T-helper 2 cell (primary cell): ENCODE measurements at regions not wholly inside any gene's neighbourhood (a gene's known extent, or its start where the extent isn't known, plus 50 kb on each side); places are given as distances from the start of the nearest gene placed in this dataset.

ENCODE experiments used
- DNase-seq, 5 experiments: peaks; one replicate each; pipeline versions ENCODE4 v3.0.0 to v3.0.0-alpha.2; 2012 to 2022

DNA sequence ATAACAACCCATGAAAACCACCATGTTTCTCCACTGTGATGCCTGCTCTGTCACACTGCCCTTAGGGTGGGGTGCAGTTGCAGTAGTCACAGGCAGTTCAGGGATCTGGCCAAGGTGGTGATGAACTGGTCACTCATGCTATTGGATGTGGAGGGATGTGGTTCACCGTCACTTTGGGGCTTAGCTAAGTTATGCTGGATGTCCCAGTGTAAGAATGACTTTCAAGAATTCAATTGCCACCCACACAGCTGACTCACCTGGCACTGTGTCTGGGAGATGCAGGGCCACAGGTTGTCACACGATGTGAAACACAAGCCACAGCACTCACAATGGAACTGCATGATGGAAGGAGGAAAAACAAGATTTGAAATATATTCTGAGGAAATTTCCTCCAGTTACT, 146.1 kb upstream of the CTNNB1 start:
- no peak for DNase-seq

DNA sequence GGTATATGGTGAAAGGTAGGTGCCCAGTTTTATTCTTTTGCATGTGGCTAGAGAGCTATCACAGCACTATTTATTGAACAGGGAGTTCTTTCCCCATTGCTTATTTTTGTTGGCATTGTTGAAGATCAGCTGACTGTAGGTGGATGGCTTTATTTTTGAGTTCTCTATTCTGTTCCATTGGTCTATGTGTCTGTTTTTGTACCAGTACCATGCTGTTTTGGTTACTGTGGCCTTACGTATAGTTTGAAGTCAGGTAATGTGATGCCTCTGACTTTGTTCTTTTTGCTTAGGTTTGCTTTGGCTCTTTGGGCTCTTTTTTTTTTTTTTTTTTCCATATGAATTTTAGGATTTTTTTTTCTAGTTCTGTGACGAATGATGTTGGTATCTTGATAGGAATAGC, 139.2 kb upstream of the CTNNB1 start:
- DNase-seq: no peak

DNA sequence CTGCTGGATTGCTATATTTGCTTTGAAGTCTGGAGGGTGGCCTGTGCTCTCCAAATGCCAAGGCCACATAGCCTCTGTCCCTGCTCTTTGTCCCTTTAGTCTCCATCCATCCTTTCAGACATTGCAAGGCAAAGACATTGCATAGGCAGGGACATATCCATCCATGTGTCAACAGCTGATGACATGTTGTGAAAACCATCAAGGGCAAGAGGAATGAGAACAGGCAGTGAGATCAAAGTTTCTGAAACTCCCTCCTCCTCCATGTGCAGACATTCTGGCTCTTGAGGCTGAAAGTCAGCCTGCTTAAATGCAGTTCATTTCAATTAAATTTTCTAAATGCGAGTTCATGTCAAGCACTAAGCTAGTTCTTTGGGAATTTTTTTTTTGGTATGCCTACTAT, 135.2 kb upstream of the CTNNB1 start:
- no peak for DNase-seq

DNA sequence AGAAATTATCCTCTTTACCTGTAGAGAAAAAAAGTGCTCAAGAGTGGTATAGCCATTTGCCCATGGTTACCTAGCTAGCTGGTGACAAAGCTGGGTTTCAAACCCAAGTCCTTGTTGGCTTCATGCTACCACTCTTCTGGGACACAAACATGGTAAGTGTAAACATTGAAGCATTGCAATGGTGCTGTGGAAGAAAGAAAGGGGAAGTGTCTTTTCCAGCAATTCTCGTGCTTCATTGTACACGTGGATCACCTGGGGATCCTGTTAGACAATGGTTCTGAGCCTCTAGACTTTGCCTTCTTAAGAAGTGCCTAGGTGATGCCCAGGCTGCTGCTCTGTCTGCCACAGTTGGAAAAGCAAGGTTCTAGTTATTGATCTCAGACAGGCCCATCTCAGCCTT, 134.8 kb upstream of the CTNNB1 start:
- no peak for DNase-seq

DNA sequence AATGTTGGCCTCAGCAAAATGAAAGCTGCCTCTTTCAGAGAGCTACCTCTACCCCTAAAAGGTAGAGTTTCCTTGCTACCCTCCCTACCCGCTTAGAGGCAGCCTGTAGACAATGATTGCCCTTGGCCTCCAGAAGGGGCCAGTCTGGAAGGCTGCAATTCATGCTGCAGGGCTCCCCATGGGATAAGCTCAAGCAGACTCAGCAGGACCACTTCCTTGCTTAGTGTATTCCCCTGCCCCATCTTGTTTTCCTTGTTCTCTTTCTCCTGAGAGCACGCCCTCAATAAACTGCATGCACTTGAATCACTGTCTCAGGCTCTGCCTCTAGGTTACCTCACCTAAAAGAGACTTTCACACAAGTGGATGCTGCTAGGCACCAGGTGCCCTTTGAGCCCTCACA, 134.0 kb upstream of the CTNNB1 start:
- DNase-seq: no peak

DNA sequence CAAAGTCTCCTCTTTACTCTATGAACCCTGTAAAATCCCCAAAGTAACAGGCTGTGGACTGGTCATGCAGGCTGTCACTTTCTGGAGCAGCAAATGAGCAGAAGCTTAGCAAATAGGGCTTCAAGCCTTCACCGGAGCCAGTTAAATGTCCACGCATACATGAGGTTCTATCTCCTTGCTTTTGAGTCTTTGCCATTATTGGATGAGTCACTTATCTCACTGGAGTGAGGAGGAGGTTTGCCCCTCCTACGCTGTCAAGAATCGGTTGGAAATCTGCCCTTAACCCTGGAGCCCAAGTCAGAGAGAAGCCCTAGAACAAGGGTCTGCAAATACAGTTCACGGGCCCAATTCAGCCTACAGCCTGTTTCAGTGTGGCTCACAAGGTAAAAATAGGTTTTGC, 126.1 kb upstream of the CTNNB1 start:
- no peak for DNase-seq

DNA sequence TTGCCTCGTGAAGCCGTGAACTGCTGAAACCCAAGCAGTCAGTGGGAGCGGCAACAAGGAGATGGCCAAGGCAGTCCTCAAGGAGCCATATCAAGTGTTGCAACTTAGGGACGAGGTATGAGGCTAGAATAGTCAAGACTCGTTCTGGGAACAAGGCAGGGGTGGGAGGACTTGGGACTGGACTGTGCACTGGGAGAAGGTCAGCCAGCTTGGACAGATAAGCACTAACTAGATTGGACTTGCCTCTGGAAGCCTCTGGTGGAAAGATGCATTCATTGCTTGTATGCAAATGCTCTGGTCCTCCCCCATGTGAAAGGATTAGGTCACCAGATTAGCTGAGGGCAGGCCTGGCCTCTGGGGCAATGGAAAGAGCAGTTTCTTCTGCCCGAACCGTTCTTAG, 123.3 kb upstream of the CTNNB1 start:
- DNase-seq: no peak

DNA sequence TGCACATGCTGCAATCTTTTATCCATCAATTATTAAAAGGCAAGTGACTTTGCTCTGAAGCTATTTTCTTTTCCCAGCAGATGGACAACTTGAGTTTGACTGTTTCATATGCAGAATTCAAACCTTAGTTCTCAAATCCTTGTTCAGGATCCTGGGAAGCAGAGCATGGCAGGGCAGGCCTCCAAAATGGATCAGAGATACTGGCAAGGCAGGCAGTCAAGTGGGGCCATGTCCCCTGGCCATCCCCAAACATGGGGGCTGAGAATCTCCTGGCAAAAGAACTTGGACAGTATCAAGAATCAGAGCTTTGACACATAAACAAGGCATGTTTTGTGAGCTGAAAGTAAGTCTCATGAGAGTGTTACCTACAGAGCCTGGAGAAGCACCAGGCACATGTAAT, 122.9 kb upstream of the CTNNB1 start:
- DNase-seq: no peak

DNA sequence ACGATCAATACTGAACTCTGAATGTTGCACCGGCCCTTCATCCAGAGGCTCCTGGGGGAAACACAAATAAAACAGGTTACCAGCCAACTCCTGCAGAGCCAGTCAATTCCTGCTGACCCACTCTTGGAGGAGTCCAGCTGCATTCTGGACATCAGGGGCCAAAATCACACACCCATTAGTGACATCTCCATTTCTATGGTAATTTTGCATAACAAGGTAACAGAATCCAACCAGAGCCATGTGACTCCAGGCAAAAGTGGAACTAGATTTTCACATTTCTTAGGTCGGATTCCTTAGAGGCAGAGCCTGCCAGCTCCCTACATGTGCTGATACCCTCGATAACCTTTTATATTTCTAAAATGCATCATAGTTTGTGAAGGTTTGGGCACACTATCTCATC, 119.2 kb upstream of the CTNNB1 start:
- no peak for DNase-seq

DNA sequence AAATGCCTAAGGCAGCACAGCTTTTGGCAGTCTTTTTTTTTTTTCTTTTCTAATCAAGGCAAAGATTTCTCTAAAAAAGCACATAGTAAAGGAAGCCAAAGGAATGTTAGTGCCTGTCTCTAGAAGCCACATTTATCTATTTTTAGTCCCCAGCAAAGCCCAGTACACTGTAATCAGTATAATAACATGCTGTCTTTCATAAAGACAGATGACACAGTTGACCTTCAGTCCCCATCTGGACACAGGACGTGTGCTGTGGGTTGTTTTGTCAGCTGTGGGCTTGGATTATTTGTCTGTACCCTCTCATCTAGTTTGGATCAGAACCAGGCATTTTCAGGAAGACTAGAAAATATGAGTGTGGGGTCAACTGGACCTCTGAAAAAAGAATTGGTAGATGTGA, 110.4 kb upstream of the CTNNB1 start:
- DNase-seq: no peak

DNA sequence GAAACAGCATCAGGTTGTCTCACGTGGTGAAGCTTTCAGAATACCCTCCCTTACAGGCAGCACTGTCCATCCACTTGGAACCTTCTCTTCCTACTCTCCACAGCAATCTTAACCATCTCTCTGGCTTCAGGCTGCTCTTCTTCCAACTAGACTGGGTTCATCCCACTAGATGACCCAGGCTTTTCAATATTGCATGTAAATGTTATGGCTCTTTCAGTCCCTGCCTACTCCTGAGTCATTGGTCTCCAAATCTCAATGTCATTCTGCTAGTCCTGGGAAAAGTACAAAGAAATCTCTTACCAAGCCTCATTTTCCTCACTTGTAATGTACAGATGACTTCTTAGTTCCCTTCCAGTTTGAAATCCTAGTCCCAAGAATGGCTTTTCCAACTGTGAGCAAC, 109.7 kb upstream of the CTNNB1 start:
- no peak for DNase-seq

DNA sequence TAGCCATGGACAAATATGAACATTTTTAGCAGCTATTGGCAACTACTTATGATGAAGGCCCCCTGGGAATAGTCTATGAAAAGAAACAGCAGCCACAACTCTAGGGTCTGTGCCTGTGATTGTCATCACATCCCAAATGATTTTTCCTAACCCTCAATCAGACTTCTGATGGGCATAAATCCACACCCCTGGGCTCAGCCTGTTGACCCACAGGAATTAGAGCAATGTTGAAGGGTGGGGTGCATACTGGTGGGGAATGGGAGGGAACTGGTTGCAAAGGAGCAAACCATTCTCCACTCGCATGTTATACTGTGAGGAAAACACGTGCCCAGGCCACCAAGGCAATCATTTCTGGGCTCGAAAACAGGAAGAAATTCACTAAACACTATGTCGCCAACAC, 106.5 kb upstream of the CTNNB1 start:
- DNase-seq: no peak

DNA sequence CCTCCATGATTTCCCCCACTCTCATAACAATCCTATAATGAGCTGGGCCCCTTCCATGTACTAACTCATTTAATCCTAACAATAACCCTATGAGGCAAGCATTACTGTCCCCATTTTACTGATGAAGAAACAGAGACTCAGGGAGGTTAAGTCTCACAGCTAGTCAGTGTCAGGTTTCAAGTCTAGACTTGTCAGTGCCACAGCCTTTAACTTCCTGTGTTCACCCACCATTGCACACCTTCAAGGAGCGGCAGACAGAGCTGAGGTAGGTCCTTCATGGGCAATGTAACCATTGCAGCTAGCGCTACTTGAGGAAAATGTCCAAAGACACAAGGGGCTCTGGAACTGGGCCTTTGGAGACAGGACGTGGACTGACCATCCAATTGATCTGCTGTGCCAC, 105.8 kb upstream of the CTNNB1 start:
- DNase-seq: no peak

DNA sequence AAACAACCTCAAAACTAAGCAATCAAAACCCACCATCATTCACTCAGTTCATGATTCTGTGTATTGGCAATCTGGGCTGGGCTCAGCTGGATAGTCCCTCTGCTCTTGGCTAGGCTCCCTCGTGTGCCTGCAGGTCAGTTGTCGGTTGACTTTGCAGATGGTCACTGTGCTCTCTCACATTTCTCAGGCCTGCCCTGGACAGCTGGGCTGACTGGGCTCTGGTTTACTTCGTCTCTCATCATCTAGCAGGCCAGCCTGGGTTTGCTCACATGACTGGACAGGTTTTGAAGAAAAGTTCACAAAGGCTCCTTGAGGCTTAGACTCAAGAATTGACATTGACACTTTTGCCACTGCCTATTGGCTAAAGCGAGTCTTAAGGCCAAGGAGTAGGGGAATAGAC, 105.0 kb upstream of the CTNNB1 start:
- DNase-seq: no peak

DNA sequence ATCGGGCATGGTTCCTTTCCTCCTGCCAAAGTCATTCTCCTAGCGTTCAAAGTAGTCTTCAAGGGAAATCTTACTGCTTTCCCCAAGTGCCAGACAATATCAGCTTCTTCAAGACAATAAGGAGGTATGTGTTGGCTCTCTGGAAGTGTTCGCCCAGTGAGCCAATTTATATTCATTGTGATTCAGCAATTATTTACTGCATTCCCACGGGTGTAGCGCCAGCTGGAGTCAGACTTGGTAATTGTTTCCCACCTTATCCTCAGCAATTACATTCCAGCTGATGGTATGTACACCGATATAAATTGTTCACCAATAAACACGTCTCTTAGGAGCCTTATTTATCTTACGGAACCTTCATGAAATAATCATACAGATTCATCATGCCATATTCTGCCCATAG, 103.6 kb upstream of the CTNNB1 start:
- DNase-seq: no peak

DNA sequence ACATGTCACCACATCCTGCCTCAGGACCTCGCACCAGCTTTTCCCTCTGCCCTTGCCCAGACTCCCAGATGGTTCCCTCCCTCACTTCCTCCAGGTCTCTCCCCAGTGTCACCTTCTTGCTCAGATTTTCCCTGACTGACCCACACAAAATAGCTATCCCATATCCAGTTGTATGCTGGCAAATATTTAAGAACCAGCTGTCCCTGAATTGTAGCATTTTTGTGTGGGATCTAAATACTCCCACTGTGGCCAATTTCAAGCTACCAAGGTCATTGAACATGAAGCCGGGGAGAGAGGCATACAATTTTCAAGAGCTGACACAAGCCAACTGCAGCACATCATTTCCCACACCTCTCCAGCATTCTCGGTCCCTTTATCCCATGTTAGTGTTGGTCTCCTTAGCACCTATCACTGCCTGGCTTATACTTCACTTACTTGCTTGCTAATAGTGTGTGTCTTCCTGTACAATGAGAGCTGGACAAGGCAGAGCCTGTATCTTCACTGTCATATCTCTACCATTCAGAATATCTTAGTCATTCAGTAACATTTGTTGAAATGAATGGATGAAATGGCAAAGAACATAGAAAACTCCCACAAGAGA, 101.3 kb upstream of the CTNNB1 start:
- DNase-seq: no peak

DNA sequence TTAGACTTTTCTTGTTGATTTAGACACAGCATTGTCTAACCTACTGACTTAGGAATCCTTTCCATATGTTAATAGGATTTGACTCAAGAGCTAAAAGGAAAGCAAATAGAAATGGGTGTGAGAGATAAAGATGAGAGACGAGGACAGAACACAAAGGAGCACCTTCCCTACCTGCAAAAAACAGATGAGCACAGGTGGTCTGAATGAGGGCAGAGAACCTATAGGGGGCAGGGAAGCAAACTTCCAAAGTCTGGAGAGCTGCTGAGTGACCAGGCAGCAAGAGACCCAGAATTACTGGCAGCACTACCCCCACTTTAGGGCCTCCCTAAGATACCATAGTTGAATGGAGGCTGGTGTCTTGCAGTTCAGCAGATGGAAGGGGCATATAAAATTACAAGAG, 98.1 kb upstream of the CTNNB1 start:
- no peak for DNase-seq

DNA sequence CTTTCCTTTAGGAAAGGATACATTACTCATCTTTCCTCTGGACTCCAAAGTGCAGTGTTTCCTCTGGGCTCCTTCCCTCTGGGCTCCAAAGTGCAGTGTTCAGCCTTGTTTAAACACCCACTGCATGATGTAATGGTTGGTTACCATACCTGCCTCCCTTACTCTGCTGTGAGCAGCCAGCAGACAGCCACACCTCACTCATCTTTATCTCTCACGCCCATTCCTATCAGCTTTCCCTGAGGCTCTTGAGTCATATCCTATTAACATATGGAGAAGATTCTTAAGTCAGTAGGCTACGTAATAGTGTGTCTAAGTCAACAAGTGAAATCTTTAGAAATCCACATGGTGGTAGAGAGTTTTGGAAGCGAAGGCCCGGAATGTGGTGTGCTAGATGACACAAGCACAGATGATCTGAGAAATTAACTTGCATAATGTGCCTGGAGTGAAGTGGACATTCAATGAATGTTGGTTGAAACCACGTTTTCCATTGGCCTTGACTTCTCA, 97.2 kb upstream of the CTNNB1 start:
- no peak for DNase-seq

DNA sequence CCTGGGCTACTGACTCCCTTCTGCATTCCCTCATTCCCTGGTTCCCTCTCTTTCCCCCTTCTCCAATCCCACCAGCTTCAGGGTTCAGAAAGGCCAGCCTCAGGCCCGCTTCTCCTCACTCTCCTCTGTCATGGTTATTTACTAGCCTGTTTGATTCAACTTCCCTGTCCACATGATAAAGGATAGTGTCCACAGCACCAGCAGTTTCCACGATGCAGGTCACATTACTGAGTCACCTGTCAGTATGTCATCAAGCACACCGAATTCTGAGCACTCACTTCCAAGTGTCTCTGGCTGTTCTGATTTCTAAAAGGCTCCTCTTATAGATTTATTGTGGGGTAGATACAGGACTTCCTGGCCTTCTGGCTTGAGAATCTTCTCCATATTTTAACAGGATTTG, 96.6 kb upstream of the CTNNB1 start:
- DNase-seq: no peak

DNA sequence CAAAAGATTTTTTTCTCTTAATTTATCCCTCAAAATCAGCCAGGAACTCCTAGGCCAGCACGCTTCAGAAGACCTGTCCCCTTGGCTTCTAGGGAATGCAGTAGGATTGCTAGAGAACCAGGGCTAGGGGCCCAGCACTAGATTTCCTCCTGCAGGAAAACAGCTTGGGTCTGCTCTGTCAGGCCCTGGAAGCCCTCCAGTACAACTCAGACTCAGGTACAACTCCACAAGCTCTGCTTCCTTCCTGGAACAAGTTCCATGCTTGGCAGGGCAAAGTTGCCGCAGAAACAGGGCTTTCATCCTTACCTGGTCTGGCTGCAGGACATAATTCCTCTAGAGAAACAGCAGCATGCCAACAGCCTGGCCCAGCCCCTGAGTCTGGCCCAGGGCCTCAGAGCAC, 96.1 kb upstream of the CTNNB1 start:
- no peak for DNase-seq

DNA sequence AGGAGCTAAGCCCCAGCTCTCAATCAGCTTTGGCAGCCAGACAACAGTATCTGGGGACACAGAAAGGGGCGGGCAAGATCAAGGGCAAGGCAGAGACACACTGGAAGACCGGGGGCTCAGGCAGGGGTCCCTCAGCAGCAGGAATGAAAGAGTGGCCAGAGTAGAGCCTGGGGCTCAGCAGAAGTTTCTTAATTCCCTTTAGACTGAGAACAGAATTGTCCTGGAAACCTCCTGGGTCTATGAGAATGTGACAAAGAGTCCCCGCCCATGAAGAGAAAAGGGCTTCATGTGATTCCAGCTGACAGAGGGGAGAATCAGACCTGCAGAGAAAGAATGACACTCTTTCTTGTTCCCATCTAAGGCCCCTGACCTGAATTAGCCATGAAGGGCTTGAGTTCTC, 95.2 kb upstream of the CTNNB1 start:
- no peak for DNase-seq

DNA sequence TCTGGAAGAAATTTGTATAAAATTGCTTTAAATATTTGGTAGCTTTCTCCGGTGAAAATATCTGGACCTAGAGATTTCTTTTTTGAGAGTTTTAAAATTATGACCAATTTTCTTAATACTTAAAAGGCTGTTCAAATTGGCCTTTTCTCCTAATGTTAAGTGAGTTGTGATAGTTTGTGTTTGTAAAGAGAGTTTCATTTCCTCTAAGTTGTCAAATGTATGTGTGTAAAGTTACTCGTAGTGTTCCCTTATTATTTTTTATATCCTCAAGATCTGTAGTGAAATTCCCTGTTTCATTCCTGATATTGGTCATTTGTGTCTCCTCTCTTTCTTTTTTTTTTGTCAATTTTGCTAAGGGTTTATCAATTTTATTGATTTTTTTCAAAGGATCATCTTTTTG, 92.6 kb upstream of the CTNNB1 start:
- DNase-seq: no peak

DNA sequence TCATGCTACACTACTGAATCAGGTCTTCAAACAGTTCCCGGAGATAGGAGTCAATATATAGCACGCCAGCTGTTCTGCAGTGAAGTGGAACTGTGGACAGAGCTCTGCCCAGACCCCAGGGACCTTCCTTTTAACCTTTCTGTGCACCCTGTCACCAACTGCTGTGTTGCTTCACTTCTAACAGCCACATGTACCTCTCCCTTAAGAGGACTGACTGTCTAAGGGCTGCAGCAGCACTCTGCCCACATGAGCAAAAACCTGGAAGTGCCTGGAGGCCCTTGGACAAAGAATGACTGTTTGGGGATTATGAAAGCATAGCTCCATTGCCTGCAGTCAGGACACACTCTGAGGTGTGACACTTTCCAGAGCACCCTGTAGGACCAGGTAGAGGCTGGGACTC, 88.3 kb upstream of the CTNNB1 start:
- no peak for DNase-seq

DNA sequence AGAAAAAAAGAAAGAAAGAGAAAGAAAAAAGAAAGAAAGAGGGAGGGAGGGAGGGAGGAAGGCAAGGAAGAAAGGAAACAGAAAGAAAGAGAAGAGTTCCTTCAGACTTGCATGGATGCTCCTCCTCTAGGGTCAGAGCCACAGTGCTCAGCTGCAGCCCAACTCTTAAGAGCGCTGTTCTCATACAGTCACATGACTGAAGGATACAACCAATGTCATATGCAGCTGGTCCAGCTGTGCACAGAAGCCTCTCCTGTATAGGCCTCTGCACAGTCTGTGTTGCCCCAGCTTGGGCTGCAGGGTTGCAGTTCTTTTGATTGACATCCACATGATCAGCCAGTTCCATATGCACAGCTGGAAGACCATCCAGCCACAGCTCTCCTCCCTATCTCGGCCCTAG, 86.8 kb upstream of the CTNNB1 start:
- no peak for DNase-seq

DNA sequence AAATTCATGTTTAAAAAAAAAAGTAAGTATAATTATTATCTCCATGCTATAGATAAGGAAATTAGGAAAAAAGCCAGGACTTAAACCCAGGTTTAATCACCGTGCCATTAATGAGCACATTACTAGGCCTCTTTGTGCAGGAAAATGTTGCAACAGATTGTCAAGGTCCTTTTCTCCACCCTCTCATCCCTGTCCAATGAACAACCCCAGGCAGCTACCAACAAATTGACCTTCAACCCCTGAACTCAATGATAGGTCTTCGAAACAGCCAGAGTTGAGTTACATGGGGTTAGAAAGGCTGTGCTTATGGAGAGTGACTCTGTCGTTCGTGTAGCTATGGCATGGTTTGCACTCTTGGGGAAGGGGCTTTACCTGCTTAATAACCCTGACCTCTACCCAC, 84.2 kb upstream of the CTNNB1 start:
- DNase-seq: no peak

DNA sequence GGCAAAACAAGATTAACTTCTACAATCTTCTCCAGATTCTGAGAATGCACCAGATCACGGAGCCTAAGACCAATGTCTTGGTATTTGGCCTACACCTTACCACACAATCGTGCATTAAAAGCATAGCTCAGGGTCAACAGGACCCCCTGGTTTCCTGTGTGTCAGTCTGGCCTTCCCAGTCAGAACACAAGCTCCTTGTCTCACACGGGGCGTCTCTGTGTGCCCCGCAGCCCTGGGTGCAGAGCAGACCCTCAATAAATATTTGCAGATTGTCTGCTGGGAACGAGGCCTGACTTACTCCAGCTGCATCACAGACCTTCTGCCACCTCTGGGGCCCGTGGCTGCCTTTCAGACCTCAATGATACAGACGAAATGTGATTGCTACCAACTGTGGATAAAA, 82.5 kb upstream of the CTNNB1 start:
- no peak for DNase-seq
